HG02763 (cell line): ENCODE measurements at regions not wholly inside any gene's neighbourhood (a gene's known extent, or its start where the extent isn't known, plus 50 kb on each side); places are given as distances from the start of the nearest gene placed in this dataset.

Source experiments
- ATAC-seq: cut with Tn5 transposase; IDR thresholded peaks from one replicate; pipeline ENCODE4 v1.9.1; 2021; ENCODE audit warnings: mild to moderate bottlenecking, moderate library complexity; ENCODE audit not compliant: unreplicated experiment

- no peak for ATAC-seq
Measured at GRCh38 chr4:11525085-11525484, 96.4 kb upstream of the HS3ST1 start.

GRCh38 chr4:11518754-11519153 lies 90.1 kb upstream of the HS3ST1 start:
- no peak for ATAC-seq

- no peak for ATAC-seq
Measured at GRCh38 chr4:11514779-11515419, 86.2 kb upstream of the HS3ST1 start.

- ATAC-seq = no peak
Measured at GRCh38 chr4:11514003-11514402, 85.3 kb upstream of the HS3ST1 start.

GRCh38 chr4:11512871-11513270 lies 84.2 kb upstream of the HS3ST1 start:
- ATAC-seq = no peak

GRCh38 chr4:11511321-11511720 lies 82.6 kb upstream of the HS3ST1 start:
- ATAC-seq = no peak

GRCh38 chr4:11507920-11508319 lies 79.2 kb upstream of the HS3ST1 start:
- ATAC-seq = no peak

GRCh38 chr4:11506194-11506593 lies 77.5 kb upstream of the HS3ST1 start:
- no peak for ATAC-seq

GRCh38 chr4:11505221-11505971 lies 76.7 kb upstream of the HS3ST1 start:
- ATAC-seq = no peak

GRCh38 chr4:11503166-11503565 lies 74.5 kb upstream of the HS3ST1 start:
- no peak for ATAC-seq

GRCh38 chr4:11497972-11498371 lies 69.3 kb upstream of the HS3ST1 start:
- no peak for ATAC-seq

- no peak for ATAC-seq
Measured at GRCh38 chr4:11497212-11497806, 68.6 kb upstream of the HS3ST1 start.

GRCh38 chr4:11496351-11496829 lies 67.7 kb upstream of the HS3ST1 start:
- no peak for ATAC-seq

GRCh38 chr4:11495818-11496217 lies 67.1 kb upstream of the HS3ST1 start:
- ATAC-seq = no peak

- no peak for ATAC-seq
Measured at GRCh38 chr4:11495291-11495690, 66.6 kb upstream of the HS3ST1 start.

GRCh38 chr4:11494232-11494631 lies 65.5 kb upstream of the HS3ST1 start:
- no peak for ATAC-seq

GRCh38 chr4:11489453-11490083 lies 60.9 kb upstream of the HS3ST1 start:
- no peak for ATAC-seq

GRCh38 chr4:11488657-11489452 lies 60.2 kb upstream of the HS3ST1 start:
- no peak for ATAC-seq

GRCh38 chr4:11487868-11488544 lies 59.3 kb upstream of the HS3ST1 start:
- no peak for ATAC-seq

GRCh38 chr4:11487139-11487538 lies 58.4 kb upstream of the HS3ST1 start:
- ATAC-seq = no peak
